Suprapubic skin (tissue), 4 donors: ENCODE measurements at regions not wholly inside any gene's neighbourhood (a gene's known extent, or its start where the extent isn't known, plus 50 kb on each side); places are given as distances from the start of the nearest gene placed in this dataset.

ENCODE experiments used
- EP300 ChIP-seq: sonication (generic); formaldehyde crosslinking; IDR thresholded peaks from one replicate; pipeline ENCODE4 v1.6.1; 2017; ENCODE audit warnings: antibody characterized with exemption
- POLR2A ChIP-seq, 2 donors: fragments of 450-650 bp; IDR thresholded peaks; one replicate each; pipeline ENCODE4 v1.6.1; 2017; ENCODE audit warnings: antibody characterized with exemption in 2 of 2, mild to moderate bottlenecking in 2 of 2, moderate library complexity in 2 of 2
- POLR2AphosphoS5 ChIP-seq, 3 donors: sonication (generic); formaldehyde crosslinking; IDR thresholded peaks; one replicate each; pipeline ENCODE4 v1.6.1; 2017; ENCODE audit warnings: antibody characterized with exemption in 3 of 3
- TF ChIP-seq, protein P1 (sequence below), 2 donors: fragments of 200-600 bp in 1 of 2; fragments of 450-650 bp in 1 of 2; sonication (generic) in 1 of 2; IDR thresholded peaks; one replicate each; pipeline ENCODE4 v1.5.1; 2016 to 2019; ENCODE audit warnings: antibody characterized with exemption in 2 of 2, mild to moderate bottlenecking in 1 of 2, moderate library complexity in 1 of 2

- TF ChIP-seq, protein P1, sequence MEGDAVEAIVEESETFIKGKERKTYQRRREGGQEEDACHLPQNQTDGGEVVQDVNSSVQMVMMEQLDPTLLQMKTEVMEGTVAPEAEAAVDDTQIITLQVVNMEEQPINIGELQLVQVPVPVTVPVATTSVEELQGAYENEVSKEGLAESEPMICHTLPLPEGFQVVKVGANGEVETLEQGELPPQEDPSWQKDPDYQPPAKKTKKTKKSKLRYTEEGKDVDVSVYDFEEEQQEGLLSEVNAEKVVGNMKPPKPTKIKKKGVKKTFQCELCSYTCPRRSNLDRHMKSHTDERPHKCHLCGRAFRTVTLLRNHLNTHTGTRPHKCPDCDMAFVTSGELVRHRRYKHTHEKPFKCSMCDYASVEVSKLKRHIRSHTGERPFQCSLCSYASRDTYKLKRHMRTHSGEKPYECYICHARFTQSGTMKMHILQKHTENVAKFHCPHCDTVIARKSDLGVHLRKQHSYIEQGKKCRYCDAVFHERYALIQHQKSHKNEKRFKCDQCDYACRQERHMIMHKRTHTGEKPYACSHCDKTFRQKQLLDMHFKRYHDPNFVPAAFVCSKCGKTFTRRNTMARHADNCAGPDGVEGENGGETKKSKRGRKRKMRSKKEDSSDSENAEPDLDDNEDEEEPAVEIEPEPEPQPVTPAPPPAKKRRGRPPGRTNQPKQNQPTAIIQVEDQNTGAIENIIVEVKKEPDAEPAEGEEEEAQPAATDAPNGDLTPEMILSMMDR (IDR thresholded peaks at IDR 0.05) = no peak
- TF ChIP-seq POLR2AphosphoS5 (IDR thresholded peaks at IDR 0.05) (no peak), POLR2A (IDR thresholded peaks at IDR 0.05) (no peak), EP300 (no peak)
Measured at GRCh38 chr4:18508786-18509185, 487.2 kb upstream of the LCORL start.
